ENCODE measurements at regions not wholly inside any gene's neighbourhood (a gene's known extent, or its start where the extent isn't known, plus 50 kb on each side); places are given as distances from the start of the nearest gene placed in this dataset.

- TF ChIP-seq CTCF (conservative IDR thresholded peaks at IDR 0.05; ENCODE audit: low read depth in 2 of 2) (no peak), CREB1 (CRISPR knock-in tag; IDR thresholded peaks at IDR 0.05; ENCODE audit: low read depth) (no peak), EZH2 (IDR thresholded peaks at IDR 0.05; ENCODE audit: low read depth, unreplicated experiment) (no peak)
- TF ChIP-seq, protein P1, sequence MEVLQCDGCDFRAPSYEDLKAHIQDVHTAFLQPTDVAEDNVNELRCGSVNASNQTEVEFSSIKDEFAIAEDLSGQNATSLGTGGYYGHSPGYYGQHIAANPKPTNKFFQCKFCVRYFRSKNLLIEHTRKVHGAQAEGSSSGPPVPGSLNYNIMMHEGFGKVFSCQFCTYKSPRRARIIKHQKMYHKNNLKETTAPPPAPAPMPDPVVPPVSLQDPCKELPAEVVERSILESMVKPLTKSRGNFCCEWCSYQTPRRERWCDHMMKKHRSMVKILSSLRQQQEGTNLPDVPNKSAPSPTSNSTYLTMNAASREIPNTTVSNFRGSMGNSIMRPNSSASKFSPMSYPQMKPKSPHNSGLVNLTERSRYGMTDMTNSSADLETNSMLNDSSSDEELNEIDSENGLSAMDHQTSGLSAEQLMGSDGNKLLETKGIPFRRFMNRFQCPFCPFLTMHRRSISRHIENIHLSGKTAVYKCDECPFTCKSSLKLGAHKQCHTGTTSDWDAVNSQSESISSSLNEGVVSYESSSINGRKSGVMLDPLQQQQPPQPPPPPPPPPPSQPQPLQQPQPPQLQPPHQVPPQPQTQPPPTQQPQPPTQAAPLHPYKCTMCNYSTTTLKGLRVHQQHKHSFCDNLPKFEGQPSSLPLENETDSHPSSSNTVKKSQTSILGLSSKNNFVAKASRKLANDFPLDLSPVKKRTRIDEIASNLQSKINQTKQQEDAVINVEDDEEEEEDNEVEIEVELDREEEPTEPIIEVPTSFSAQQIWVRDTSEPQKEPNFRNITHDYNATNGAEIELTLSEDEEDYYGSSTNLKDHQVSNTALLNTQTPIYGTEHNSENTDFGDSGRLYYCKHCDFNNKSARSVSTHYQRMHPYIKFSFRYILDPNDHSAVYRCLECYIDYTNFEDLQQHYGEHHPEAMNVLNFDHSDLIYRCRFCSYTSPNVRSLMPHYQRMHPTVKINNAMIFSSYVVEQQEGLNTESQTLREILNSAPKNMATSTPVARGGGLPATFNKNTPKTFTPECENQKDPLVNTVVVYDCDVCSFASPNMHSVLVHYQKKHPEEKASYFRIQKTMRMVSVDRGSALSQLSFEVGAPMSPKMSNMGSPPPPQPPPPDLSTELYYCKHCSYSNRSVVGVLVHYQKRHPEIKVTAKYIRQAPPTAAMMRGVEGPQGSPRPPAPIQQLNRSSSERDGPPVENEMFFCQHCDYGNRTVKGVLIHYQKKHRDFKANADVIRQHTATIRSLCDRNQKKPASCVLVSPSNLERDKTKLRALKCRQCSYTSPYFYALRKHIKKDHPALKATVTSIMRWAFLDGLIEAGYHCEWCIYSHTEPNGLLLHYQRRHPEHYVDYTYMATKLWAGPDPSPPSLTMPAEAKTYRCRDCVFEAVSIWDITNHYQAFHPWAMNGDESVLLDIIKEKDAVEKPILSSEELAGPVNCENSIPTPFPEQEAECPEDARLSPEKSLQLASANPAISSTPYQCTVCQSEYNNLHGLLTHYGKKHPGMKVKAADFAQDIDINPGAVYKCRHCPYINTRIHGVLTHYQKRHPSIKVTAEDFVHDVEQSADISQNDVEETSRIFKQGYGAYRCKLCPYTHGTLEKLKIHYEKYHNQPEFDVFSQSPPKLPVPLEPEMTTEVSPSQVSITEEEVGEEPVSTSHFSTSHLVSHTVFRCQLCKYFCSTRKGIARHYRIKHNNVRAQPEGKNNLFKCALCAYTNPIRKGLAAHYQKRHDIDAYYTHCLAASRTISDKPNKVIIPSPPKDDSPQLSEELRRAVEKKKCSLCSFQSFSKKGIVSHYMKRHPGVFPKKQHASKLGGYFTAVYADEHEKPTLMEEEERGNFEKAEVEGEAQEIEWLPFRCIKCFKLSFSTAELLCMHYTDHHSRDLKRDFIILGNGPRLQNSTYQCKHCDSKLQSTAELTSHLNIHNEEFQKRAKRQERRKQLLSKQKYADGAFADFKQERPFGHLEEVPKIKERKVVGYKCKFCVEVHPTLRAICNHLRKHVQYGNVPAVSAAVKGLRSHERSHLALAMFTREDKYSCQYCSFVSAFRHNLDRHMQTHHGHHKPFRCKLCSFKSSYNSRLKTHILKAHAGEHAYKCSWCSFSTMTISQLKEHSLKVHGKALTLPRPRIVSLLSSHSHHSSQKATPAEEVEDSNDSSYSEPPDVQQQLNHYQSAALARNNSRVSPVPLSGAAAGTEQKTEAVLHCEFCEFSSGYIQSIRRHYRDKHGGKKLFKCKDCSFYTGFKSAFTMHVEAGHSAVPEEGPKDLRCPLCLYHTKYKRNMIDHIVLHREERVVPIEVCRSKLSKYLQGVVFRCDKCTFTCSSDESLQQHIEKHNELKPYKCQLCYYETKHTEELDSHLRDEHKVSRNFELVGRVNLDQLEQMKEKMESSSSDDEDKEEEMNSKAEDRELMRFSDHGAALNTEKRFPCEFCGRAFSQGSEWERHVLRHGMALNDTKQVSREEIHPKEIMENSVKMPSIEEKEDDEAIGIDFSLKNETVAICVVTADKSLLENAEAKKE (CRISPR knock-in tag; IDR thresholded peaks at IDR 0.05): no peak
These were observed 269.4 kb upstream of the CCDC196 start for GRCh38 chr14:66216763-66217162.
